H1 (cell line): ENCODE measurements at regions not wholly inside any gene's neighbourhood (a gene's known extent, or its start where the extent isn't known, plus 50 kb on each side); places are given as distances from the start of the nearest gene placed in this dataset.

Experiments used
- CTCF ChIA-PET: fragments of 300-600 bp; sonication (Branson Sonifier 250); formaldehyde crosslinking; loops from one replicate; lab custom pipeline; 2021; ENCODE audit not compliant: partially characterized antibody; lab: Charles Lee
- POLR2A ChIA-PET: fragments of 300-600 bp; sonication (Branson Sonifier 250); formaldehyde crosslinking; loops from one replicate; lab custom pipeline; 2021; ENCODE audit warnings: inconsistent platforms; ENCODE audit not compliant: partially characterized antibody; lab: Charles Lee
- DNase-seq, 2 experiments: peaks; one replicate each; pipeline versions ENCODE4 v3.0.0 to v3.0.0-alpha.2; 2010 to 2022; ENCODE audit warnings: low spot score in 2 of 2, low read depth in 1 of 2, mixed read lengths in 1 of 2
- FAIRE-seq: peaks from 2 replicates; lab custom pipeline; 2011; peaks lifted over from hg19 to GRCh38; lab: Jason Lieb, UNC
- H2AFZ ChIP-seq: 2 replicates; pipeline ENCODE4 v1.8.1; 2012; ENCODE audit warnings: low read length, inconsistent platforms
- H2AK5ac ChIP-seq: 2 replicates; pipeline ENCODE4 v1.6.1; 2013; ENCODE audit warnings: low read depth, low read length
- H2BK120ac ChIP-seq: replicated peaks from 2 replicates; pipeline ENCODE3; 2013; ENCODE audit warnings: low read depth, low read length, inconsistent platforms
- H2BK12ac ChIP-seq: 2 replicates; pipeline ENCODE4 v1.6.1; 2013; ENCODE audit warnings: low read depth, low read length
- H2BK15ac ChIP-seq: 2 replicates; pipeline ENCODE4 v1.6.1; 2013; ENCODE audit warnings: low read length
- H2BK20ac ChIP-seq: 2 replicates; pipeline ENCODE4 v1.6.1; 2013; ENCODE audit warnings: low read length
- H2BK5ac ChIP-seq: 2 replicates; pipeline ENCODE4 v1.6.1; 2013; ENCODE audit warnings: low read depth, low read length
- H3K14ac ChIP-seq: 2 replicates; pipeline ENCODE4 v1.6.1; 2013; ENCODE audit warnings: inconsistent platforms; ENCODE audit not compliant: insufficient read length
- H3K18ac ChIP-seq: 2 replicates; pipeline ENCODE4 v1.6.1; 2013; ENCODE audit warnings: low read length; ENCODE audit errors: extremely low read depth
- H3K23ac ChIP-seq: 2 replicates; pipeline ENCODE4 v1.6.1; 2013; ENCODE audit warnings: inconsistent platforms; ENCODE audit not compliant: insufficient read length
- H3K23me2 ChIP-seq: 2 replicates; pipeline ENCODE4 v1.6.1; 2013; ENCODE audit warnings: low read depth, low read length
- H3K27ac ChIP-seq: 2 replicates; pipeline ENCODE4 v1.6.1; 2011; ENCODE audit warnings: low read depth, low read length, inconsistent platforms
- H3K27me3 ChIP-seq, 4 experiments: replicated peaks in 1 of 4; 1 replicate in 1 of 4; 2 replicates in 3 of 4; pipeline versions ENCODE4 v1.6.1 to v1.8.1; 2011 to 2013; ENCODE audit warnings: low read length in 3 of 4, mild to moderate bottlenecking in 3 of 4, inconsistent platforms in 2 of 4, mixed read lengths in 2 of 4, moderate library complexity in 1 of 4; ENCODE audit not compliant: control insufficient read depth in 3 of 4, insufficient read depth in 3 of 4; ENCODE audit errors: extremely low read depth in 1 of 4
- H3K36me3 ChIP-seq, 4 experiments: 2 replicates each; pipeline versions ENCODE4 v1.6.1 to v1.8.1; 2011 to 2013; ENCODE audit warnings: mild to moderate bottlenecking in 4 of 4, low read length in 3 of 4, moderate library complexity in 2 of 4, control low read depth in 1 of 4, inconsistent platforms in 1 of 4; ENCODE audit not compliant: insufficient read depth in 4 of 4, control insufficient read depth in 2 of 4
- H3K4ac ChIP-seq: replicated peaks from 2 replicates; pipeline ENCODE3; 2013; ENCODE audit warnings: low read length, low read depth, mixed read lengths, inconsistent platforms; ENCODE audit not compliant: insufficient read length
- H3K4me1 ChIP-seq, 4 experiments: replicated peaks in 1 of 4; 1 replicate in 1 of 4; 2 replicates in 3 of 4; pipeline versions ENCODE4 v1.6.1 to v1.8.1; 2011 to 2013; ENCODE audit warnings: low read length in 3 of 4, inconsistent platforms in 2 of 4, mixed read lengths in 1 of 4; ENCODE audit not compliant: insufficient read depth in 4 of 4, control insufficient read depth in 3 of 4
- H3K4me2 ChIP-seq, 2 experiments: 2 replicates each; pipeline versions ENCODE4 v1.6.1 to v1.8.1; 2011 to 2013; ENCODE audit warnings: low read depth in 2 of 2, low read length in 2 of 2, control low read depth in 1 of 2, inconsistent platforms in 1 of 2, mild to moderate bottlenecking in 1 of 2; ENCODE audit not compliant: insufficient read depth in 1 of 2
- H3K4me3 ChIP-seq, 4 experiments: fragments of 200-600, 300-600 bp in 1 of 4; sonication (generic), shearing (Covaris generic), sonication (Bioruptor Twin) in 1 of 4; 2 replicates each; pipeline versions ENCODE4 v1.5.1 to v1.8.1; 2011 to 2016; ENCODE audit warnings: low read length in 4 of 4, low read depth in 3 of 4, control low read depth in 2 of 4, inconsistent platforms in 2 of 4, mild to moderate bottlenecking in 2 of 4, mixed read lengths in 1 of 4, moderate library complexity in 1 of 4; ENCODE audit not compliant: insufficient read depth in 2 of 4; ENCODE audit errors: extremely low read depth in 1 of 4
- H3K56ac ChIP-seq: replicated peaks from 2 replicates; pipeline ENCODE3; 2013; ENCODE audit warnings: low read depth, mild to moderate bottlenecking, mixed read lengths, low read length, inconsistent platforms; ENCODE audit not compliant: insufficient read length
- H3K79me1 ChIP-seq: 2 replicates; pipeline ENCODE4 v1.6.1; 2013; ENCODE audit warnings: low read depth, low read length, control low read depth
- H3K79me2 ChIP-seq, 2 experiments: 2 replicates each; pipeline versions ENCODE4 v1.6.1 to v1.8.1; 2012 to 2013; ENCODE audit warnings: low read length in 2 of 2, mild to moderate bottlenecking in 2 of 2, inconsistent platforms in 1 of 2; ENCODE audit not compliant: insufficient read depth in 2 of 2, control insufficient read depth in 1 of 2
- H3K9ac ChIP-seq, 4 experiments: replicated peaks in 1 of 4; 1 replicate in 1 of 4; 2 replicates in 3 of 4; pipeline versions ENCODE4 v1.6.1 to v1.8.1; 2011 to 2013; ENCODE audit warnings: low read depth in 3 of 4, low read length in 3 of 4, control low read depth in 2 of 4, mild to moderate bottlenecking in 2 of 4, moderate library complexity in 2 of 4, inconsistent platforms in 1 of 4; ENCODE audit errors: extremely low read depth in 1 of 4
- H3K9me3 ChIP-seq, 2 experiments: 2 replicates each; pipeline versions ENCODE4 v1.6.1 to v1.8.1; 2012 to 2013; ENCODE audit warnings: mild to moderate bottlenecking in 2 of 2, moderate library complexity in 2 of 2, control low read depth in 1 of 2, inconsistent platforms in 1 of 2, low read depth in 1 of 2, low read length in 1 of 2, mixed read lengths in 1 of 2; ENCODE audit not compliant: insufficient read depth in 2 of 2
- H4K20me1 ChIP-seq, 2 experiments: replicated peaks in 1 of 2; 2 replicates each; pipeline versions ENCODE3 to v1.8.1; 2011 to 2013; ENCODE audit warnings: inconsistent platforms in 2 of 2, low read length in 2 of 2, mild to moderate bottlenecking in 1 of 2; ENCODE audit not compliant: insufficient read depth in 2 of 2, control insufficient read depth in 1 of 2
- H4K5ac ChIP-seq: 2 replicates; pipeline ENCODE4 v1.6.1; 2013; ENCODE audit warnings: low read length, low read depth, mixed read lengths, inconsistent platforms; ENCODE audit not compliant: insufficient read length
- H4K8ac ChIP-seq: 2 replicates; pipeline ENCODE4 v1.8.0; 2013; ENCODE audit warnings: mild to moderate bottlenecking, moderate library complexity, low read length, inconsistent platforms; ENCODE audit not compliant: insufficient read depth; ENCODE audit errors: extremely low read depth
- H4K91ac ChIP-seq: replicated peaks from 2 replicates; pipeline ENCODE3; 2013; ENCODE audit warnings: low read length, mixed read lengths, inconsistent platforms; ENCODE audit not compliant: insufficient read length
- CBX8 ChIP-seq: fragments of 300-800, 300-1000 bp; sonication (generic); IDR thresholded peaks from 2 replicates; pipeline ENCODE4 v1.7.1; 2016; ENCODE audit warnings: low read depth, low read length, borderline replicate concordance
- EZH2 ChIP-seq: fragments of 200-600 bp; sonication (generic); IDR thresholded peaks from 2 replicates; pipeline ENCODE4 v1.7.1; 2012; ENCODE audit warnings: low read depth, mild to moderate bottlenecking, moderate library complexity, low read length, inconsistent platforms; ENCODE audit not compliant: severe bottlenecking
- SP1 ChIP-seq: IDR thresholded peaks from 2 replicates; pipeline ENCODE4 v1.6.1; 2011; ENCODE audit warnings: low read depth, low read length
- WGBS, 2 experiments: shearing (Covaris generic) in 1 of 2; methylation state at CpG; one replicate each; pipeline versions ENCODE4 v1.1.6 to v1.1.7; 2013 to 2015; ENCODE audit warnings: low lambda C conversion rate in 2 of 2, mixed read lengths in 2 of 2, inconsistent platforms in 1 of 2, low coverage in 1 of 2, missing lambda C conversion rate in 1 of 2; ENCODE audit not compliant: insufficient replicate concordance in 2 of 2, insufficient coverage in 1 of 2, insufficient read length in 1 of 2; ENCODE audit errors: extremely low coverage in 1 of 2, missing lambda C conversion rate in 1 of 2; 5-methylcytosine and 5-hydroxymethylcytosine counted together

- Histone ChIP-seq H2AFZ (no peak overlapping the region), H3K4me2 (peak overlapping the region; percentile 88 to 96; a peak in 3 of 4 replicates), H3K56ac (no peak overlapping the region), H2BK12ac (no peak overlapping the region), H3K4me3 (peak overlapping the region in 3 of 4 experiments; percentile 51 to 66 (median 64); a peak in 4 of 8 replicates), H3K79me2 (no peaks in the 10 kb centered on the region), H3K4ac (no peak overlapping the region), H2BK15ac (no peak overlapping the region), H2BK5ac (no peak overlapping the region), H4K91ac (no peak overlapping the region), H4K5ac (no peak overlapping the region), H3K79me1 (no peaks in the 10 kb centered on the region), H3K27me3 (peaks cover 26 to 53% (median 45%) of the 10 kb centered on the region in 4 experiments), H3K4me1 (peaks cover 0 to 7% (median 2%) of the 10 kb centered on the region in 4 experiments; a peak in 3 of 7 replicates), H3K18ac (no peak overlapping the region), H4K8ac (no peak overlapping the region), H2BK120ac (no peak overlapping the region), H2AK5ac (no peak overlapping the region), H3K9ac (no peak overlapping the region), H2BK20ac (no peak overlapping the region), H3K23ac (no peak overlapping the region), H3K9me3 (no peaks in the 10 kb centered on the region), H3K36me3 (no peaks in the 10 kb centered on the region), H3K14ac (no peak overlapping the region), H3K27ac (no peak overlapping the region), H4K20me1 (no peaks in the 10 kb centered on the region), H3K23me2 (peaks cover 21% of the 10 kb centered on the region)
- ChIA-PET CTCF (interaction anchor here (3.6 kb wide), 1 partner anchor 15 kb away, joined by 18 read pairs; no protein-coding TSS in a partner anchor), POLR2A (no interaction called here)
- FAIRE-seq (no peak), DNase-seq (no peak)
- WGBS, 2 experiments, result 65% methylated on average over 16 of the region's 16 CpGs; no CpG with 5 or more reads in 1 of the 2 experiments
- no peak for TF ChIP-seq EZH2
- TF ChIP-seq SP1, result 0 out of 2 replicates have a peak, but pooled peaks have one; percentile 0
- peak; percentile 51 for TF ChIP-seq CBX8
Observed at GRCh38 chr1:228648647-228649383, 86.5 kb upstream of the RHOU start.
